DND-41 (cell line): ENCODE measurements at regions not wholly inside any gene's neighbourhood (a gene's known extent, or its start where the extent isn't known, plus 50 kb on each side); places are given as distances from the start of the nearest gene placed in this dataset.
A peak's percentile ranks its signal among the peaks of the same experiment; 100 is the strongest.

Source experiments
- ATAC-seq: fragments of 200-7000 bp; cut with Tn5 transposase; 3 replicates; pipeline ENCODE4 v1.9.1; 2021; ENCODE audit warnings: low read depth; ENCODE audit not compliant: insufficient read depth
- DNase-seq: peaks from one replicate; pipeline ENCODE4 v3.0.0-alpha.2; 2020
- H2AFZ ChIP-seq: 2 replicates; pipeline ENCODE4 v1.6.0; 2012; ENCODE audit warnings: low read depth, low read length
- H3K27ac ChIP-seq: 2 replicates; pipeline ENCODE4 v1.5.1; 2012; ENCODE audit warnings: low read length, inconsistent platforms
- H3K27me3 ChIP-seq: fragments of 200-600 bp; sonication (generic); 2 replicates; pipeline ENCODE4 v1.6.0; 2012; ENCODE audit warnings: low read length, mild to moderate bottlenecking, inconsistent platforms; ENCODE audit not compliant: insufficient read depth, poor library complexity
- H3K36me3 ChIP-seq: 2 replicates; pipeline ENCODE4 v1.5.1; 2012; ENCODE audit warnings: low read length, inconsistent platforms; ENCODE audit not compliant: insufficient read depth
- H3K4me1 ChIP-seq: 2 replicates; pipeline ENCODE4 v1.5.1; 2012; ENCODE audit warnings: mild to moderate bottlenecking, low read length; ENCODE audit not compliant: insufficient read depth
- H3K4me2 ChIP-seq: 2 replicates; pipeline ENCODE4 v1.6.0; 2012; ENCODE audit warnings: mild to moderate bottlenecking, moderate library complexity, low read length, inconsistent platforms; ENCODE audit not compliant: insufficient read depth
- H3K4me3 ChIP-seq, 2 experiments: fragments of 200-600 bp in 1 of 2; shearing (Covaris generic) in 1 of 2; 2 replicates each; pipeline ENCODE4 v1.5.1; 2012 to 2016; ENCODE audit warnings: inconsistent platforms in 2 of 2, low read length in 2 of 2, mild to moderate bottlenecking in 2 of 2, low read depth in 1 of 2, moderate library complexity in 1 of 2
- H3K79me2 ChIP-seq: 2 replicates; pipeline ENCODE4 v1.6.0; 2012; ENCODE audit warnings: low read length, inconsistent platforms; ENCODE audit not compliant: insufficient read depth
- H3K9ac ChIP-seq: 2 replicates; pipeline ENCODE4 v1.6.0; 2012; ENCODE audit warnings: low read depth, mild to moderate bottlenecking, inconsistent platforms, low read length, moderate library complexity
- H3K9me3 ChIP-seq: 2 replicates; pipeline ENCODE4 v1.5.1; 2012; ENCODE audit warnings: low read length, moderate library complexity, mild to moderate bottlenecking, inconsistent platforms; ENCODE audit not compliant: insufficient read depth, severe bottlenecking
- H4K20me1 ChIP-seq: 2 replicates; pipeline ENCODE4 v1.6.0; 2012; ENCODE audit warnings: low read length; ENCODE audit not compliant: insufficient read depth
- CTCF ChIP-seq: IDR thresholded peaks from 2 replicates; pipeline ENCODE4 v1.5.1; 2012; ENCODE audit warnings: borderline replicate concordance, low read length, moderate library complexity, mild to moderate bottlenecking; ENCODE audit not compliant: poor library complexity, severe bottlenecking; ENCODE audit errors: extremely low read depth
- EZH2 ChIP-seq: IDR thresholded peaks from 3 replicates; pipeline ENCODE4 v1.6.1; 2012; ENCODE audit warnings: borderline replicate concordance, low read depth, mild to moderate bottlenecking, moderate library complexity, low read length, inconsistent platforms; ENCODE audit not compliant: severe bottlenecking

GRCh38 chr12:89245090-89245489, 107.2 kb downstream of the DUSP6 start:
- peak overlapping the region; percentile 59 for H3K4me2 ChIP-seq
- 0 out of 2 replicates have a peak overlapping the region, but pooled peaks have one; percentile 3 for H2AFZ ChIP-seq
- TF ChIP-seq CTCF = peak; percentile 70
- no peak for TF ChIP-seq EZH2
- no peaks in the 10 kb centered on the region for H4K20me1 ChIP-seq
- no peaks in the 10 kb centered on the region for H3K27me3 ChIP-seq
- DNase-seq = peak; percentile 90
- peaks cover 80% of the 10 kb centered on the region for H3K4me1 ChIP-seq
- H3K9me3 ChIP-seq = no peaks in the 10 kb centered on the region
- peak; percentile 95 for ATAC-seq
- peak overlapping the region in 1 of 2 experiments; percentile 40; a peak in 2 of 4 replicates for H3K4me3 ChIP-seq
- H3K27ac ChIP-seq = peak overlapping the region; percentile 93
- no peaks in the 10 kb centered on the region for H3K79me2 ChIP-seq
- H3K36me3 ChIP-seq = no peaks in the 10 kb centered on the region
- H3K9ac ChIP-seq = peak overlapping the region; percentile 58

- peak overlapping the region; percentile 58 for H3K9ac ChIP-seq
- H3K9me3 ChIP-seq = no peaks in the 10 kb centered on the region
- H3K4me1 ChIP-seq = peaks cover 81% of the 10 kb centered on the region
- H3K27me3 ChIP-seq = no peaks in the 10 kb centered on the region
- H2AFZ ChIP-seq = 0 out of 2 replicates have a peak overlapping the region, but pooled peaks have one; percentile 3
- ATAC-seq (peak; percentile 63), DNase-seq (peak; percentile 64)
- no peaks in the 10 kb centered on the region for H3K79me2 ChIP-seq
- H3K4me2 ChIP-seq = peak overlapping the region; percentile 59
- no peaks in the 10 kb centered on the region for H4K20me1 ChIP-seq
- H3K4me3 ChIP-seq = peak overlapping the region in 1 of 2 experiments; percentile 40; a peak in 2 of 4 replicates
- peak overlapping the region; percentile 93 for H3K27ac ChIP-seq
- TF ChIP-seq EZH2 (no peak), CTCF (no peak)
- H3K36me3 ChIP-seq = no peaks in the 10 kb centered on the region
Observed at GRCh38 chr12:89244536-89244935, 107.8 kb downstream of the DUSP6 start.

- Histone ChIP-seq H3K9ac (peak overlapping the region; percentile 58), H3K9me3 (no peaks in the 10 kb centered on the region), H3K4me2 (peak overlapping the region; percentile 59), H3K4me3 (peak overlapping the region in 1 of 2 experiments; percentile 15; a peak in 1 of 4 replicates), H3K4me1 (peaks cover 89% of the 10 kb centered on the region), H3K27me3 (no peaks in the 10 kb centered on the region), H3K36me3 (no peaks in the 10 kb centered on the region), H4K20me1 (no peaks in the 10 kb centered on the region), H3K27ac (peak overlapping the region; percentile 93), H2AFZ (peak overlapping the region; percentile 55), H3K79me2 (no peaks in the 10 kb centered on the region)
- ATAC-seq (no peak), DNase-seq (peak; percentile 36)
- TF ChIP-seq CTCF = no peak
- TF ChIP-seq EZH2 = no peak
Observed at GRCh38 chr12:89243771-89244170, 108.5 kb downstream of the DUSP6 start.

- Histone ChIP-seq H4K20me1 (no peaks in the 10 kb centered on the region), H3K36me3 (no peaks in the 10 kb centered on the region), H3K4me1 (peaks cover 95% of the 10 kb centered on the region), H3K4me2 (peak overlapping the region; percentile 31), H3K27ac (peak overlapping the region; percentile 92), H3K9ac (peak overlapping the region; percentile 42), H3K4me3 (peak overlapping the region in 1 of 2 experiments; percentile 11; a peak in 1 of 4 replicates), H3K9me3 (no peaks in the 10 kb centered on the region), H3K27me3 (no peaks in the 10 kb centered on the region), H3K79me2 (no peaks in the 10 kb centered on the region), H2AFZ (no peak overlapping the region)
- DNase-seq = peak; percentile 80
- TF ChIP-seq CTCF (no peak), EZH2 (no peak)
- ATAC-seq = peak; percentile 78
Observed at GRCh38 chr12:89239534-89239933, 112.8 kb downstream of the DUSP6 start.
